GM19238 (cell line): ENCODE measurements at regions not wholly inside any gene's neighbourhood (a gene's known extent, or its start where the extent isn't known, plus 50 kb on each side); places are given as distances from the start of the nearest gene placed in this dataset.

Experiments used
- DNase-seq: peaks from one replicate; pipeline ENCODE4 v3.0.0; 2011; ENCODE audit warnings: low spot score; ENCODE audit not compliant: insufficient read length

DNA sequence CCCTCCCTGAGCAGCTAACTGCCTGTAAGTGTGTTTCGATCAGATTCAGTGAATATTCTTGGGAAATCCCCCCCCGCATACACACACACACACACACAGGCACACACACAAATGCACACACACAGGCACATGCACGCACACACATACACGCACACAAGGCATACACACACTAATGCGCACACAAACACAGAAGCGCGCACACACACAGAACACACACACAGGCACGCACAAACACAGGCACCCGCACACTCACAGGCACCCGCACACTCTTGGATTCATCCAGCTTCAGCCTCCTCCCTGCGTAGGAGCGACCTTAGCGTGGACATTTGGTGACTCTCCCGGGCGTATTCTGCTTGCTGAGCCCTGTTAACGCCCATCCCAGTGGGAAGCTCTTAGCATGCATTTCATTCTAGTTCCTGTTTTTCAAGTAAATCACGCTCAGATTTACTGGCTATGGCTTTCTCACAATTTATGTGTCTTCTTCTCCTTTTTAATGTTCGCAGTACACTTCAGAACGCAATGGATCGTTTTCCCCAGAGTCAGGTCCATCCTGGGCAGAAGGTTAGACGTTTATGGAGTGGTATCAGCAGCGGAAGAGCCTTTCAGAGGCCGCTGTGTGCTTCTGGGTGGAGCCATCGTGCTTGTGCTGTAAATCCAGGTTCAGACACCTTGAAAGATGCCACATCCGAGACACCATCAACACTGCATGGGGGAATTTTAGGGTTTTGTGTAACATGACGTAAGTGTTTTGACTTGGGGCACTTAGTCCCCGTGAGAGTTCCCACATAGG is 656.6 kb downstream of the GALR1 start:
- no peak for DNase-seq

DNA sequence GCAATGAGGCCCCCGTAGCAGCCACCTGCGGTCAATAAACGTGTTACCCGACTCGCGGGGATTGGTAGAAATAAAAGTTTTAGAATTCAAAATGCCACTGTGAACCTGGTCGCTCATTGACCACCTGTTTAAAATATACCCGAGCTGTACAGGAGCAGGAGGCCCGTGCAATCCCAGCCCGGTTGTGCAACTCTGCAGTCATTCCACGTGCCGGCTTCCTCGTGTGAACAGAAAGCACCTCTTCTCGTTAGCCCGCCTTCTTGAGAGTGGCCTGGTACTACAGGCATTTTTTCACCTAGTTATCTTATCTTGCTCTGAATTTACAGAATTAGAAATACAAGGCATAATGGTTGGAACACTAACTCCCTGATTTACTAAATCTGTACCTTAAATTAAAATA is 660.7 kb downstream of the GALR1 start:
- no peak for DNase-seq

DNA sequence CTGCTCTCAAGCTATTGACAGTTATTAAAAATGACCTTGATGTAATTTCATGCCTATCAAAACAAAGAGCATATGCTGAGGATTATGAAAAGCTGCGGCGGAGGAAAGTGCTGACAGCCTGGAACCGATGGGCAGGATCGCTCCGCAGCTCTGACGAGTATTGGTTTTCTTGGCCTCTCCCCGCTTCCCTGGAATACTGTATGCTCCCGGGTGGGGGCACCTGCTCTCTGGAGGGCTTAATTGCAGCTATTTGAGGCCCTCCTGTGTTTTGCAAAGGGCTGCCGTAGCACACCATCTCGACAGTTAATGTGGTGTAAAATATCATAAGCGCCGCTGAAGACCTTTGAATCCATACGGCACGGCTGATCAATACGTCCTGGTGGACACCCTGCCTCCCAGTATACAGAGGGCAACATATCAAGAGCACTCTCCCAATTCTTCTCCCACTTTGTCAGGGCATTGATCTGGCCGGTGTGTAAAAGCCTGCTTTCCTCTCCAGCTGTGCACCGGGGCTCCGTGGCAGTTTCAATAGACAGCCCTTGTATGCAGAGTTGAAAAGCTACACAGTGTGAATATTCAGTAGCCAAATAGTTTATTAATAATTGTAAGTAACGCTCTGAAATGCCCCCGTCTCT is 662.4 kb downstream of the GALR1 start:
- DNase-seq, result no peak

DNA sequence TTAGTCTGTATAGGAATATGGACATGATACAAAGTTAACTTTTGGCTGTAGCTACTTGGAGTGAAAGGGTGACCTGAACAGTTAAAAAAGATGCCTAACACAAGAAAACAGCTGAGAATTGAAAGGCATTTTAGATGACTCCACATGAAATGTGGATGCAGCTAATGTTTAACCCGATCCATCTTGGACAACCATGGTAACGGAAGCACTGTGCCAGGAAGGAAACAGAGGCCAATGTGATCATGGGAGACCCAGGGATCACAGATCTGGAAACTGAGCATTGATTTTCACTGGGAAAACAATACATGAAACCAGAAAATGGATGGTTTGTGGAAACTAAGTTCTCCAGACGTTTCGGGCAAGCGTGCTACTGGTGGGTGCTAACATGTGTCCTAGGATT is 669.1 kb downstream of the GALR1 start:
- DNase-seq, result no peak

DNA sequence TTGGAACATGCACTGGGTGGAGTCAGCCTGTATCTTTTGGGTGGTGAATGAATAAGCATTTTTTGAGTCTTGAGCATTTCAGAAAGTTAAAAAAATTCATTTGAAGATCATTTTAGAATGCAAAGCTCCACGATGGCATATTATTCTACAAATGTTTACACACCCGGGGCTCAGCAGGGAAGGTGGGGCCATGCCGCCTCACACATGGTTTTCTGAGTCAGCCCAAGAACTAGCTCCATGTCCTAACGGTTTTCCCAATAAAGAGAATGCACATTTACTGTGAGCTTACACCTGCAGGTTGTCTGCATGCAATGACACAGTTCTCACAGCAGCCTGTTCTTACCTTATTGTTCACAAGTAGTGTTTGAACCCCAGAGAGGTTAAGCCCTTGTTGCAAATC is 670.3 kb downstream of the GALR1 start:
- no peak for DNase-seq

DNA sequence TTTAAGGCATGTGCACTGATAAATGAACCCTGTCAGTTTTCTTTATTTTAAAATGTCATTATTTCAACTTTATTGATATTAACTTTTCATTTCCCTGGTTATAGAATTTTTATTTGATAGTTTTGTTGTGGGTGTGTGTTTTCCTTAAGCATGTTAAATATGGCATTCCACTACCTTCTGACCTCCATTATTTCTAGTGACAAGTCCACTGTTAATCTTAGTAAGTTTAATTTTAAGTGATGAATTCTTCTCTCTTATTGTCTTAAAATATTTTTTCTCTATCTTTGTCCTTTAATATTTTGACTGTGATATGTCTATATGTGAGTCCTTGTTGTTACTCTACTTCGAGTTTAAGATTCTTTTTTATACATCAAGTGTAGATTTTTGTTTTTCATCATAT is 685.7 kb downstream of the GALR1 start:
- no peak for DNase-seq

DNA sequence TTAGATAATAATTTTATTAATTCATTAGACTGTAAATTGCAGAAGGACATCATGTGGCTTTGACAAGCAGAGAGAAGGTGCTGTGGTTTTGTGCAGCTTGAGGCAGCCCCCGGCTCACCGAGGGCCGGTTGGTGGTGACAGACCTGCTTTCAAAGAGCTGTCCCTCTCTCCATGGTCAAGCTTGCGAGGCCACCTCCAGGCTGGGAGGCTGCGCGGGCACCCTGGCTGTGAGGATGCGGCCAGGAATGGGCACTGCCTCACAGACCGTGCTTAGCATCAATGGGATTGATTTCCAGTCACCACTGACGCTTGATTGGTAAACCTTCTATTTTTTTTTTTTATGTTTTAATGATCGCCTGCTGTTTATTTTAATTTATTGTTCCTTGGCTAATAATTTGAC is 690.9 kb downstream of the GALR1 start:
- DNase-seq, result no peak

DNA sequence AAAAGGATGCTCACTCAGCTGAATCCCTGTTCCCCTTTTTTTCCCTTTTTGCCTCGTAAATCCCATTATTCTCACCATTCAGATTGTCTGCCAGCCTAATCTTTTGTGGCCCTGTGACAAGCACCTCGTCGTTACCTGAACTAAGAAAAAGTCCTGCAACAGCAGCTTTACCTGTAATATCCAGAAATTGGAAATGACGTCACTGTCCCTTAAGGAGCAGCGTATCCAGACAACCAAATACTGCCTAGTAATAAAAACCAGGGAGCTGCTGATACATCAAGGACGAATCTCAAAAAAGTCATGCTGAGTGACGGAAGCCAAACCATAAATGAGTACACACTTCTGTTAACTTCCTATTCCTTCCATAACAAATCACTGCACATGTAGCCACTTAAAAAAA is 694.9 kb downstream of the GALR1 start:
- no peak for DNase-seq

DNA sequence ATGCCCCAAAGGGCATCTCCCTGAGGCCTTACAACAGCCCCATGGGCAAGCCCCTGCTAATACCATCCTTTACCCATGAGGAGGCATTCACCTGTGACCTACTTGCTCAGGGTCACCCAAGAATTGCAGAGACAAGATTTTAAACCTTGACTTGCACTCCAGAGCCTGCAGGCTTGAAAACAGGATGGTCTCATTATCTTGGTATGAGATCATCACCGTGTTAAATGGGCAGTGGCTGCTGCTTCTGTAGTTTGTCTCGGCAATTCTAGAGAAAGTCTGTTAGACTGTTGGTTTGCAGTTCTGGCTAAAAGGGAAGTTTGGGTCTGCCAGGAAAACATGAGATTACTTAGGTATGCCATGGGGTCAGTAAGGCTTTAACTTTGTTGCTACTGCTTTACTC is 698.9 kb downstream of the GALR1 start:
- no peak for DNase-seq

DNA sequence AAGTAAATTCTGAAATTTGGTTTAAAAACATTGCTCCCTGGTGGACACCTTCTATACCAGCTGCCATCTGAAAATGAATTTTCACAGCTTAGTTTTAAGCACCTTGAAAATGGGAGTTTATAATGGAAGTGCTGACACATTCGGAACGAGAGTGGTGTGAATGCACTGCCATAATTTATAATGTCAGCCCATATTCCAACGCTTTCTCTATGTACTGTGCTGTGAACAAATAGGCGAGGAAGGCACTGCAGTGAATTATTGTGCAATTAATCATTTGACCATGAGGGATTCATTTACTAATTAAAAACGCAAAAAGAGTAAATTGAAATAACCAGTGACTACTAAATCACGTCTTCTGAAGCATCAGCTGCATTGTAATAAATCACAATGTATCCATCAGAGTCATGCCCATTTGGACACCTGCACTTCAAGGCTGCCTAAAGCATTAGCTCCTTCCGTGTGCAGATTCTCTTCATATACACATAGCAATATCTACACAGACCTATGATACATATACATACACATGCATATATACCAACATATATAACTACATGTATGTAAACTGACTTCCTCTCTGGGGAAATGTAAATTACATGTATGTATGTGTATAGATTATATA is 699.8 kb downstream of the GALR1 start:
- DNase-seq, result no peak

DNA sequence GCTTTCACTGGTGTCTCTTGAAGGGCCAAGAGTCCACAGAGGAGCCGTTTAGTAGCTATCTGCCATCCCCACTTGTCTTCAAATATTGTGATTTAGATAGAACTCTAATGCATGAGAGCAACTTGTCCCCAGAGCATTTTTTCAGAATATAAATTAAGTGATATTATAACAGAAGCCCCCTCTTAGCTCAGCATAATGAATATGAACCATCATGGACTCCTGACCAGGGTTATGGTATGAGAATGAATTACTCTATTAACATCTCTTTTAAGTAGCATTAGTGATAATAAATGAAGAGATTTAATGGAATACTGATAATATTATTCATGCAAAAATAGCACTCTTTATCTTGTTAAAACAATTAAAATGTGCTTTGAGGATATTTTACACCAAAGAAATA is 709.6 kb downstream of the GALR1 start:
- no peak for DNase-seq

DNA sequence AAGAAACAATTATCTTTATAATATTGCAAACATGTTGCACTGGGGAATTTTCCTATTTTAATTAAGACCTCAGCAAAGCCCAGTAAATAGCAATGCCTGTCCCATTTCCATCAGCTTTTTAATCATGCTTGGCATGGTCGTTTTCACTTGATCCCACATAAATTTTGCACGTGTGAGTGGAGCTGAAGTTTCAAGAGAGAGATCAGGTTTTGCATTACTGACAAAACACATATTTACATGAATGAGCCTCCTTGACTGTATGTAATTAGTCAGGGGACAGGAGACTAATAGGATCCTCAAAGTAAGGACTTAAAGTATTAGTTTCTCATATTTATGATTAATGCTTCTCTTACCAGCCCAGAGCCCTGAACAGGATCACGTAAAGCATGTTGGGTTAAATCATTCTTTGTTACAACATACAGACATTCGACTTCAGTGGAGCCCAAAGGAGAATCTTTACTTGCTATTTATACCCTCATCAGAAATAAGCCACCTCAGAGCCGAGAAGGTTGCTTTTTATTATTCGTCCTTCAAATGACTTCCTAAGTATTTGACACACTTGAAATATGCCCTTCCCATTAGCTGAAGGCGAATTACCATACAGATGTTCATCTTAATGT is 711.3 kb downstream of the GALR1 start:
- DNase-seq, result no peak

DNA sequence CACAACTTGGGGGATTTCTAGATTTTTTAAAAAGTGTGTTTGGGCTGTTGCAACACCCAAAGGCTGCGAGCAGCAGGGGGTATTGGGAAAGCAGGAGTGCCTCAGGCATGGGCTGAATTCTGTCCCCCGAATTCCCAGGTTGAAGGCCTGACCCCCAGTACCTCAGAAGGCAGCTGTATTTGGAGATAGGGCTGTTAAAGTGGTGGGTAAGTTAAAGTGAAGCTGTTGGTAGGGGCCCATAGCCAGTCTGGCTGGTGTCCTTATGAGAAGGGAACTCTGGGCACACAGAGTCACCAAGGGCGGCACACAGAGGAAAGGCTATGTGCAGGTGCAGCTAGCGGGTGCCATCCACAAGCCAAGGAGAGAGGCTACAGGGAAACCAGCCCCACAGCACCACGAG is 717.4 kb downstream of the GALR1 start:
- no peak for DNase-seq

DNA sequence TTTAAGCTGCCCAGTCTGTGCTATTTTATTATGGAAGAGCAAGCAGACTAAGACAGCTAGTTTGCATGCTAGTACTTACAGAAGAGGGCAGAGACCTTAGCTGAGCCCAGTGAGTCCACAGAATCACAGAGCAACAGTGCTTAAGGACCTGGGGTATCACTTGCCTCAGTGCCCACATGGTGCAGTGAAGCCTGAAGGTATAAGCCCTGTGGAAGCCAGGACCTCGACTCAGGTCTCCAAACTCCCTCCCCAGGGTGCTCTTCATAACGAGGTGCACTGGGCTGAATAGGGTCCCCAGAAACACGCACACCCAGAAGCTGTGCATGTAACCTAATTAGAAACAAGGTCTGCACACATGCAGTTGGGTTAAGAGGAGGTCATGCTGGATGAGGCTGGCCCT is 718.1 kb downstream of the GALR1 start:
- DNase-seq, result no peak

DNA sequence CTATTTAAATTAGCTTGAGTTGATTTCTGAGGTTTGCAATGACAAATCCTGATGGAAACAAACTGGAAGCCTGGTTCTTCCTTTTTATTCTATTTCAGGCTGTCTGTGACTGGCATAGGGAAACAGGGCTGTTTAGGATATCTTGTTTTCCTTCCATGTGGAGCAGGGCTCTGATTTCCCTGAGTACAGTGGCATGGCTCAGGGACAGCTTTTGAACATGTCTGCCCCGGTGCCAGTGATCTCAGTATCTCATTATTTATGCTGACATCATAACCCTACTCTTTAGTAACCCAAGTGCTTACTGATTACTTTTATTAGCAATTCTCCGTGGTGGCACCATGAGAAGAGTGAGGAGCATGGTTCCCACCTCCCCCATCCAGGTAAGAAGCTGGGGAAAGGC is 720.3 kb downstream of the GALR1 start:
- DNase-seq, result no peak

DNA sequence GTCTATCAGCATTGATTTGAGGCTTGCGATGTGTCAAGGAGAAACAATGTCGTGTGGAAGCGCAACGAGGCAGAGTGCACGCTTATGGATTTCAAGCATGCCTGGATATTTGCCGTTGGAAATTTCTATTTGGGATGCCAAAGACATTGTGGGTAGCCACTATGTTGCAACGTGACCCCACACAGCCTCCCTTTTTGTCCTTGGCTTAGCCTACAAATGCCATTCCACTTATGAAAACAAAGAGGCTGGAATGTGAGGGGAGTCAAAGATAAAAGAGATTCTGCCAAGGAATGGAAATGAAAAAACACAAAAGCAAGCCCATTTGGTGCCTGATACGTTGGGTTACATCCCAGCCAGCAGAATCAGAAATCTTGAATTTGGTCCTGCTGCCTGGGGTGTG is 721.2 kb downstream of the GALR1 start:
- DNase-seq, result no peak

DNA sequence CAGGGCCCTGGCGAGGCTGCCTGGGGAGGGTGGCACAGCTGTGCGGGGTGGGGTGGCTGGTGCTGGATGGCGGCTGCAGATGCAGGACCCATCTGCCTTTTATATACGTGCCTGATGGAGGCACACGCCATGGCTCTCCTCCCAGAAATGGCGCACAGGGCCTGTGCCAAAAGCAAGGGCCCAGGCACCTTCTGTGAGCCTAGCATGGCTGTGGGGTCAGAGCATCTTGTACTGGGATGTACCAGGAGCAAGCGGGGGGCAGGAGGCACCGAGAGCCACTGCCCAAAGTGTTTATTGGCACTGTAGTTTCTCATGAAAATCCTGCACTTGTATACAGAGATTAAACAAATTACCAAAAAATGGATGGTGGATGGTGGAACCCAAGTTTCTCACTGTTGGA is 724.1 kb downstream of the GALR1 start:
- DNase-seq, result no peak

DNA sequence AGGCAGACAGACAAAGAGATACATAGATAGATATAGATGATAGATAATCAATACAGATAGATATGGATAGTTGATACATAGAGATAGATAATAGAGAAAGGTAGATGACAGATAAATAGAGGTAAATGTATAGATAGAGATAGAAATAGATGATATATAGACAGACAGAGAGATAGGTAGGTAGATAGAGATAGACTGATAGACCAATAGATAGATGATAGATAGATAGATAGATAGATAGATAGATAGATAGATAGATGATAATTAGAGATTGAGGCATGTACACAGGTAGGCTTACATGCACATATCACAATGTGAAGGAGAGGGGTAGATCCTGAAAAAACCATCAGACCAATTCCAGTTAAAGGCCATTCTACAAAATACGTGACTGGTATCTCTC is 724.7 kb downstream of the GALR1 start:
- DNase-seq, result no peak

DNA sequence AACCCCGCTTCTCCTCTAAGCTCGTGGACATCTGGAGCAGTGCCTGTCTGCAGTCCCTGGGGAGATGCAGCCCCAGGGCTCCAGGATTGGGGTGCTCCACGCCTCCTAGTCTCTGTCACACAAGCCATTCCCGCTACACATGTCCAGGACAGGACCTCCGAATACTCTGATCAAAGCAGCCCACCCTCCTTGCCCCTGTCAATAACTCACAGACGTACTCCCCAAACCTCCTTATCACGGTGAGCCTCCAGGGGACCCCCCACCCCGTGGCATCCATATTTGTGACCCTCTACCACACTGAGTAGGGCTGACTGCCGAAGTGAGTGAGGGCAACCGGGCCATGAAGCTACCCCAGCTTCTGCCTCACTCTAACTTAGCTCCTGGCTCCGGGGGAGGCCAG is 727.7 kb downstream of the GALR1 start:
- no peak for DNase-seq

DNA sequence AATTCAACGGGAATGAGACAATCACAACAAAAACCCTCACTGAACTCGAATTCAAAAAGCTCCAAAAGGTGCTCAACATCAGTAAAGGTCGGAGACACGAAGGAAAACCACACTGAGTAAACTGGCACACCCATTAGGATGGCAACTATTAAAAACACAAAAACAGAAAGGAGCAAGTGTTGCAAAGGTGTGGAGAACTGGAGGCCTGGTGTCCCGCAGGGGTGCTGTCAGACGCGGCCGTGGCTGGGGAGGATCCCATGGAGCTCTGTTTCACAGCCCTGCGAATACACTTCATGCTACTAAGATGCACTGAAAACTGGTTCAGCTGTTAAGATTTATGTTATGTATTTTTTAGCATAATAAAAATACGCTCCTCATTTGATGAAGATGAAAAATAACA is 730.6 kb downstream of the GALR1 start:
- DNase-seq, result no peak

DNA sequence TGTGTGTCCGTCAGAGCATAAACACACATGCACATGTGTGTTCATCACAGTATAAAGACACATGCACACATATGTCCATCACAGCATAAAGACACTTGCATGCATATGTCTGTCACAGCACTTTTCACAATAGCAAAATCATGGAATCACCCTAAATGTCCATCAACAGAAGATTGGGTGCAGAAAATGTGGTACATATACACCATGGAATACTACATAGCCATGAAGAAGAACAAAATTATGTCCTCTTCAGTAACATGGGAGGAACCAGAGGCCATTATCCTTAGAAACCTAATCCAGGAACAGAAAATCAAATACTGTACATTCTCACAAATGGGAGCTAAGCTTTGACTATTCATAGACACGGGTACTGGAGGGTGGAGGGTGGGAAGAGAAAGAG is 732.2 kb downstream of the GALR1 start:
- no peak for DNase-seq

DNA sequence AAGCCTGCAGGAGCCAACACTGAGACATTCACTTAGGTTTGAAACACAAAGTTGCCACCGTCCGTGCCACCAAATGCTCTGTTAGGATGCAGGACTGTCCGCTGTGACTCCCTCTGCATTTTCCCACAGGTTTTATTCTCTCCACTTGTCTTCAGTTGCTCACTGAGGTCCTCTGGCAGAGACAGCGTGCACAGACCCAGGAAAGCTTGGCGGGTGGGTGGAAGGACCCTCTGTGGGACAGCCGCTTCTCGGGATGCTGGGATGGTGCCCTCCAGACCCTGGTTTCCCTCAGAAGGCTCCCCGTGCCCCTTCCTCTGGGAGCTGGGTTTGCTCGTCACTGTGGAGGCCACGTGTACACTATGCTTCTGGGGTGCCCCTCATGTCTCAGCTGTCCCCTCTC is 733.6 kb downstream of the GALR1 start:
- DNase-seq, result no peak

DNA sequence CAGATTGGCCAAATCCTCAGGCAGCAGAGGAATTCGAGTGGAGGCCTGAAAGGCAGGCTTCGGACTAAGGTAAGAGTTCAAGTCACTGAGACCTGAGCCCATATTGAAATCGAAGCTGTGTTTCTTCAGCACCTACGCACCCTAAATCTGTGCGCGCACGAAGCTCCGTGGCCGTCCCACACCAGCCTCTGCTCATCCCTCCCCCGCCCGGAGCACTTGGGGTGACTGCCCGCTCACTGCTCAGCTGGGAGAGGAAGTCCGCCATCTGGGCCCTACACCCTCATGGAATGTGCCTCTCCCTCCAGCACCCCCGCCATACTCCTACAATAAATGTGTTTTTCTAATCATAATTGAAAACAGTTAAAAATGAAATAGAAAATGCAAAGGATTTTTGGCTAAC is 734.5 kb downstream of the GALR1 start:
- no peak for DNase-seq
